CD4-positive, alpha-beta T cell treated with Interleukin-15 for 4 hours (primary cell): ENCODE measurements at regions not wholly inside any gene's neighbourhood (a gene's known extent, or its start where the extent isn't known, plus 50 kb on each side); places are given as distances from the start of the nearest gene placed in this dataset.

Source experiments
- DNase-seq: peaks from one replicate; pipeline ENCODE4 v3.0.0-alpha.2; 2020; ENCODE audit warnings: low spot score

DNA sequence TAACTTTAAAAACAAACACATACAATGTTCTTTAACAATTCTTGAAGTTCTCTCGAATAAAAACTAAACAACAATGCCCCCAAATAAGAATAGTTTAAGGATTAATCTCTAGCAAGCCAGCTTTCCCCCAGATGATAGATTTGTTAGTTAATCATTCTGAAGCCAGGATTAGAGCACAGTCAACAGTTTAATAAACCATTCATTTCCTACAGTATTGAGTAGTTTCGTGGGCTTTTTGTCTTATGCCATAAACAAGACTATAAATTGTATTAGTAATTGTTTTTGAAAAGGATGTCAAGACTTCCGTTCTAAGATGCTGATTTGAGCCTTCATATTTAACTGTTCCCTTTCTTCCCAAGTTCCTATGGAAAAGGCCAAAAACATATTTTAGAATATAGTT, 136.6 kb downstream of the PIK3R1 start:
- no peak for DNase-seq

DNA sequence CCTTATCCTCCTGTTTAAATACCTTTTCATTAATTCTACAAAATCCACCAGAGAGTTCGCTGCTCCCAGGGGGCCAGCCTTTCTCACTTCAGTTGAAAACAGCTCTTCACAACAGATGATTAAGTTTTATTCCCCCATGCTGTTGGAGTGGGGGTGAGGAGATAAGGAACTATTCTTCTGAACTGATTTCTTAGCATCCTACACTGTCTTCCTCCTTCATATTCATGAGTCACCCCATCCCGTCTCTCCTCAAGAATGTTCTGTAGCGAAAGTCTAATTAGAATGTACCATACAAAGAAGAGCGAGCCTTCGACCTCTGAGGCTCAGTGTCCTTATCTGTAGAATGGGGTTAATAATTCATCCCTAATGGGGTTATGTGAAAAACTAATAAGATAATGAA, 138.0 kb downstream of the PIK3R1 start:
- no peak for DNase-seq

DNA sequence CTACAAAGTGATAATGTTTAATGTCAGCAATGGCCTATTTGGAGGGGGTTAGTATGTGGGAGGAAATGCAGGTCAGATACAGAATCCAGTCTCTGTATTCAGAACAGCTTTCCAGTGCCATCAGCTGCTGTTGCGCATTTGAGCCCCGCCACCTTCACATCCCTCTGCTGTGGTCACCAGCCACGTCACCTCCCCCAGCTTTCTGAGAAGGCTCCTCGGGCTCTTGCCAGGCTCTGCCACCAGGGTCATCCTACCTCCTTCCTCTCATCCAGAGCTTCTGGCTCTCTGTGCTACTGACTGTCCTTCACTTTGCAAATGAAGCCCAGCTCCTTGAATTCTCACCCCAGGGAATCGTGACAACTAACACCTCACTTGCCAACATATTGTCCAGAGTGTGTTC, 138.8 kb downstream of the PIK3R1 start:
- no peak for DNase-seq

- no peak for DNase-seq
Observed at GRCh38 chr5:68356216-68356615, 140.7 kb downstream of the PIK3R1 start.

DNA sequence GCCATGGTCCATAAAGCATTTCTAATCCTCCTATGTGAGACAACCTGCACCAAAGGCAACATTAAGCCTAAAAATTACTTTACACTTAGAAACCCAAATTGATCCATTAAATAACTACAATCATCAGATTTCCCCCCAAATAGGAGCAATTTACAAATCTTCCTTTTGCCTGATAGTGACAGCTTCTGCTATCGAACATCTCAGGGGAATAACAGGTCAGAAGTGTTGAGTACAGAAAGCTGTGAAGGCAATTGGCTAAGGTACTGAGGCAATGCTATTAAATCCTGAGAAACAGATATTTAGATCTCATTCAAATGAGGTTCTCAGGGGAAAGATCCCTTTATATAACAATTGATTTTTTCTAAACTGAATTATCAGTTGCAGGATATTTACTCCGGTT, 141.1 kb downstream of the PIK3R1 start:
- DNase-seq, result no peak

DNA sequence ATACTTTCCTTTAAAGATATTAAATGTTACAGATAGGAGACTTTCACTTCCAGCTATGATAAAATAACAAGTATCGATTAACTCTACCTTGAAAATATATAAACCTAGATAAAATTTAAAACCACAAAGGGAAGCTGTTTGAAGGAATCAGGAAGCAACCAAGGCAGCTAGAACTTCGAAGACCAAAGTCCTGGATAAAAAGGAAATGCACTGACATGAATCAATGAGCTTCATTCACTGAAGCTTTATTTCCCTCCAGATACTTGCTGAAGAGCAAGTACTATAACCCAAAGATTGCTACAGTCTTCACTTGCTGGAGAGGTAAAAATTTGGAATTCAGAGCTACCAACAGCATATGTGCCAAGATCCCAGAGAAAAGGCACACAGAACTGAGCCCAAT, 144.1 kb downstream of the PIK3R1 start:
- DNase-seq, result no peak

DNA sequence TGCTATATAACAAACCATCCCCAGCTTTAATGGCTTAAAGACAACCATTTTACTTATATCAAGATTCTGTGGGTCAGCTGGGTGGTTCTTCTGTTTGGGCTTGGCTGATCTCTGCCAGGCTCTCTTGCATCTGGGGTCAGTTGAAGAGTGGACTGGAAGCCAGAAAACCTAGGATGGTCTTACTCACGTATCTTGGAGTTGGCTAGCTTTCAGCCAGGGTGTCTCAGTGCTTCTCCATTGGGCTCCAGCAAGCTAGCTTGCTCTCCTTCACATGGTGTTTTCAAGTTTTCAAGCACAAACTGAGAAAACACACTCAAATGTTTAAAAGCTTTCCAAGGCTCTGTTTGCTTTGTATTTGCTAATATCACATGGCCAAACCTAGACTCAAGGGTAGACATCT, 146.8 kb downstream of the PIK3R1 start:
- no peak for DNase-seq

- DNase-seq, result no peak
Observed at GRCh38 chr5:68365889-68366288, 150.3 kb downstream of the PIK3R1 start.

- DNase-seq, result no peak
Observed at GRCh38 chr5:68367287-68367686, 151.7 kb downstream of the PIK3R1 start.

DNA sequence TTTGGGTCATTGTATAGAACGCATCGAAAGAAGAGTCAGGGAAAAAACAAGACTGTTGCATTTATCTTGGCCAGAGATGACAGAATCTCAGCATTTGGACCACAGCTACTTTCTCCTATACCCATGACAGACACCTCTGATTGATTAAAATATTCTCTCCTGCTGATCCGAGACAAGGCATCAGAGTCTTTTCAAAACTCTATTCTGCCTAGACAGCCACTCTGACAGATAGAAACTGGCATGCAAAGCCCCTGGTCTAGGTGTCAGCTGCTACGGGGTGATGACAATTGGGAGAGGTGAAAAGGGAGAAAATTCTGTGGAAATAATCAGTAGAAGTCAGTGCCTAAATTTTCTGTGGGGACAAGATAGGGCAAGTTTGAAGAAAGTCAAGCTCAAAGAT, 152.2 kb downstream of the PIK3R1 start:
- DNase-seq, result no peak

DNA sequence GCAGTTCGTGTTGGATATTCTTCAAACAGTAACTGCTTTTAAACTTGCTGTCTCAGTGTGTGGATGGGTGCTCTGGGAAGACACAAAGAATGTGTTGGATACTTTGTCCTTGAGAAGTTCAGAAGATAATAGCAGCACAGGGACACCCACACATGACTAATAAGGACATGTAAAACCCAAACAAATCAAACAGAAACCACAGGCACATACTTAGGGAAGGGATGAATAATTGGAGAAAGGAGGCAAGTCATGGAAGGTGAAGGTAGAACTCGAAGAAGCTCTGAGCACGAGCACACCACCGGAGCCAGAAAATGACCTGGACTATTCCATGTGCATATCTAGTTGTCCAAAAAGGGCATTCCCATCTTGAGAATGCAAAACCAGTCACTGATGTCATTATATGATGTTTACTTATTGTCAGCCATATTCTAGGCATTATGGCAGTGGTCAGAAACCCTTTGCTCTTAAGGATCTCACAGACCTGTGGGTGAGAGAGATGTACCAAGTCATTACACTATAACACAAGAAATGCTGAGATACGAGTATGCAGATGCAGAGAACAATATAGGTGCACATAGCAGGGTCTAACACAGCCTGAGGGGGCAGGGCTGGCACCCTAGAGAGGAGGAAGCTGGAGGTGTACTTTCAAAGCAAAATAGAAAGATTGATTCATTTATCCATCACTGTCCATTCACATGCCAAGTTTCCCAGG, 152.9 kb downstream of the PIK3R1 start:
- DNase-seq, result no peak

GRCh38 chr5:68369023-68369359, 153.4 kb downstream of the PIK3R1 start:
- DNase-seq, result peak; percentile 22

DNA sequence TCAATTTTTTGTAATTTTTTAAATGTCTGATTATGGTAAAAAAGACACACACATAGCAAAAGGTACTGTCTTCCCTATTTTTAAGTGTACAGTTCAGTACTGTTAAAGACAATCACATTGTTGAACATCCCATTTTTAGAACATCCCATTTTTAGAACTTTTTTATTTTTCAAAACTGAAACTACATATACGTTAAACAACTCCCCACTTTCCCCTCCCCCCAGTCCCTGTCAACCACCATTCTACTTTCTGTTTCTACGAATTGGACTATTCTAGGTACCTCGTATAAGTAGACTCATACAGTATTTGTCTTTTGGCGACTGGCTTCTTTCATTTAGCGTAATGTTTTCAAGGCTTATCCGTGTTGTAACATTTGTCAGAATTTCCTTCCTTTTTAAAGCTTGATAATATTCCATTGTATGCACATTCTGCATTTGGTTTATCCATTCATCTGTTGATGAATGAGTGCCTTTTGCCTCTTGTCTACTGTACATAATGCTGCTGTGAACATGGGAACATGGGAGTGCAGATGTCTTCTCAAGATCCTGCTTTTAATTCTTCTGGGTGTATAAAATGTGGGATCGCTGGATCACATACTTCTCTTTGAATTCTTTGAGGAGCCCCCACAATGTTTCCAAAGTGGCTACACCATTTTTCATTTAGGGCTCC, 154.0 kb downstream of the PIK3R1 start:
- peak; percentile 68 for DNase-seq

- no peak for DNase-seq
Observed at GRCh38 chr5:68370196-68370595, 154.6 kb downstream of the PIK3R1 start.

- DNase-seq, result no peak
Observed at GRCh38 chr5:68371607-68372006, 156.1 kb downstream of the PIK3R1 start.

GRCh38 chr5:68372161-68372560, 156.6 kb downstream of the PIK3R1 start:
- no peak for DNase-seq

DNA sequence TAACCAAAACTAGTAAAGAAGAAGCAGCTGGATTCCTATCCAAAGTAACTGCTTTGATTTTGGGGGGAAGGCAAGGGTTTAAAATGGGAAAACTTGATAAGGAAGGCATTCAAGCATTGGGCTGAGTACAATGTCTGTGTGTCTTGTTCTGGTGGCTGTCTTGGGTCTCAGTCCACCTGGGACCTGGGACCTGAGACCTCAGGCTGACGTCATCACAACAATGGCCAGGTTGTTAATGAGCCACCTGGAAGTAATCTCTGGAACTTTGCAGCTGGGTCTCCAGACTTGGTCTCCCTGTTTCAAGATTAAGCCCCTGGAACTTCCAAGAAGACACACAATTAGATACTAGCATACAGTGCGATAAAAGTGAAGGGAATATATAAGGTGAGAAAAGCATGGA, 157.5 kb downstream of the PIK3R1 start:
- DNase-seq, result no peak

GRCh38 chr5:68374796-68375518, 159.4 kb downstream of the PIK3R1 start:
- no peak for DNase-seq

DNA sequence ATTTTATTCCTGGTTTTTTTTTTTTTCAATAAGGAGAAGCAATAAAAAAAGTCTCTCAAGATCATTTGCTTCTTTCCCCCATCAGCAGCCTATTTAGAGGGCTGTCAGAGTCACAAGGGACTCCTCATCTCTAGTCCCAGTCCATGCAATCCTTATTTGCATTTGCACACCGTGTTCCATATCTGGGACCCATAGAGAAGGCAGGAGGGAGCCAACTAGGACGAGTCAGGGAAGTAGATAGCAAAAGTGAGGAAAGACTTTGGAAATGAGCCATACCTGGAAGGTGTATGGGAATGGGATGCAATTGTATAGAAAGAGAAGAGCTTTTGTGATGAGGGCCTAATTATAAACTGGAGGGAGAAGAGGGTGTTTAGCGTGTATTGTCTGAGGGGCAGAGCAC, 160.0 kb downstream of the PIK3R1 start:
- no peak for DNase-seq

- no peak for DNase-seq
Observed at GRCh38 chr5:68376935-68377334, 161.4 kb downstream of the PIK3R1 start.

DNA sequence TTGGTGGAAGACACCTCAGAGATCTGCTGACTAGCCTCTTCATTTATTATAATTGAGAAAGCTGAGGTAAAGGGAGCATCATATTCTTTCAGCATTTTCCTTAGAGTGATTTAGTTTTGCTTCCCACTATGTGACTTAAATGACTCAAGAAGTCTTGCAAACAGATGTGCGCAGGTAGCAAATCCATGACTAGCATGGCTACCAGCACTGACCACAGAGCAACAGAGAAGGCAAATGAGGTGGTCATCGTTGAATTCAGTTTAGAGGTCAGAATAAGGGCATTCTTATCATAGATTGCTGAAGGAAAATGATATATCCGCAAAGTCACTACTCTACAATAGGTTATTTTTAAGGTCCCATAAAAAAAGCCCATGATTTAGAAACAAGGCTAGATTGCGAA, 162.2 kb downstream of the PIK3R1 start:
- DNase-seq, result no peak

DNA sequence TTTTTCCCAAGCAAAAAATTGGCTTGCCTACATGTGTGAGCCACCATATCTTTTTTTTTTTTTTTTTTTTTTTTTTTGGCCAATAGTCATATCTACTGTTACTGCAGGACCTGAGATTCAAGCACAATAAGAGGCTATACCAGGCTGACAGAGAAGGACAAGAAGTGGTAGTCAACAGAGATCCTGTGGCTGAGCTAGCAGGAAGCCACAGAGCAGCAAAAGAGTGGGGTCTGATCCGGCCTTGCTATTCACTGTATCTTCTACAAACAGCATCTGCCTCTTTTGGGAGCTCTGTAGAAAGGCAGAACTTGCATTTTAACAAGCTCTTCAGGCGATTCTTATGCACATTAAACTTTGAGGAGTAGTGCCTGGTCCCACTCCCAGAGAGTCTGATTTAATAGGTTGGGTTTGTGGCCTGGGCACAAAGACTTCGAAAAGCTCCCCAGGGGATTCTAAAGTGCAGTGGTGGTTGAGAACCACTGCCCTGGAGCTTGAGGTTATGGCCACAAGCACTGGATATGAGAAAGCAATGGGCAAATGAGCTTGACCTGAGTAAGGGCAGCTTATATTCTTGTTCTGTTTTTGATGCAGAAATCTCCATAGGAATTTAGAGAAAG, 162.8 kb downstream of the PIK3R1 start:
- DNase-seq, result peak; percentile 26
